Stimulated activated naive CD8-positive, alpha-beta T cell treated with anti-CD3 and anti-CD28 coated beads, Interleukin-15, amount 100 ng/mL, for 72 hours (primary cell): ENCODE measurements at regions not wholly inside any gene's neighbourhood (a gene's known extent, or its start where the extent isn't known, plus 50 kb on each side); places are given as distances from the start of the nearest gene placed in this dataset.
"Not testable (repeated sequence)": the region's sequence is repeated elsewhere in the genome, so short reads cannot be mapped to it uniquely, and the experiment has no call there.

ENCODE experiments used
- ATAC-seq: fragments of 150-1000 bp; cut with Tn5 transposase; 2 replicates; pipeline ENCODE4 v1.10.0; 2021; ENCODE audit warnings: mild to moderate bottlenecking, moderate library complexity
- DNase-seq, 2 donors: peaks; one replicate each; pipeline ENCODE4 v3.0.0; 2021 to 2022
- H3K27ac Mint-ChIP-seq, 2 donors: one replicate each; pipeline ENCODE4 v1.8.0; 2022; ENCODE audit warnings: mild to moderate bottlenecking in 2 of 2, mixed read lengths in 2 of 2, moderate library complexity in 2 of 2
- H3K27me3 Mint-ChIP-seq: one replicate; pipeline ENCODE4 v1.8.0; 2022; ENCODE audit warnings: mixed read lengths
- H3K4me1 Mint-ChIP-seq: one replicate; pipeline ENCODE4 v1.8.0; 2022; ENCODE audit warnings: mild to moderate bottlenecking, mixed read lengths
- H3K4me3 Mint-ChIP-seq, 2 donors: one replicate each; pipeline ENCODE4 v1.8.0; 2022; ENCODE audit warnings: mild to moderate bottlenecking in 2 of 2, mixed read lengths in 2 of 2, moderate library complexity in 1 of 2
- H3K9me3 Mint-ChIP-seq, 2 donors: one replicate each; pipeline ENCODE4 v1.8.0; 2022; ENCODE audit warnings: mixed read lengths in 2 of 2

GRCh38 chr1:192862271-192862670, 53.4 kb downstream of the RGS2 start:
- Mint-ChIP-seq H3K27ac (no peak overlapping the region), H3K9me3 (no peaks in the 10 kb centered on the region), H3K27me3 (no peaks in the 10 kb centered on the region), H3K4me1 (no peaks in the 10 kb centered on the region), H3K4me3 (no peak overlapping the region)
- no peak for DNase-seq
- no peak for ATAC-seq

- Mint-ChIP-seq H3K9me3 (no peaks in the 10 kb centered on the region), H3K27me3 (no peaks in the 10 kb centered on the region), H3K4me1 (no peaks in the 10 kb centered on the region), H3K4me3 (no peak overlapping the region), H3K27ac (peak overlapping the region in 1 of 2 donors; percentile 72)
- no peak for ATAC-seq
- no peak for DNase-seq
Observed at GRCh38 chr1:192866241-192866868, 57.5 kb downstream of the RGS2 start.

GRCh38 chr1:192867180-192867579, 58.3 kb downstream of the RGS2 start:
- Mint-ChIP-seq H3K27me3 (no peaks in the 10 kb centered on the region), H3K4me3 (no peak overlapping the region), H3K27ac (no peak overlapping the region), H3K4me1 (no peaks in the 10 kb centered on the region), H3K9me3 (no peaks in the 10 kb centered on the region)
- DNase-seq (no peak), ATAC-seq (no peak)

GRCh38 chr1:192869308-192869940, 60.6 kb downstream of the RGS2 start:
- Mint-ChIP-seq H3K4me3 (no peak overlapping the region), H3K27me3 (no peaks in the 10 kb centered on the region), H3K27ac (no peak overlapping the region), H3K4me1 (no peaks in the 10 kb centered on the region), H3K9me3 (no peaks in the 10 kb centered on the region)
- DNase-seq (no peak), ATAC-seq (no peak)

- ATAC-seq (no peak), DNase-seq (no peak)
- Mint-ChIP-seq H3K27me3 (peaks cover 9% of the 10 kb centered on the region), H3K4me1 (no peaks in the 10 kb centered on the region), H3K4me3 (no peak overlapping the region), H3K9me3 (no peaks in the 10 kb centered on the region), H3K27ac (no peak overlapping the region)
Observed at GRCh38 chr1:192872010-192872409, 63.2 kb downstream of the RGS2 start.

GRCh38 chr1:192873836-192874235, 65.0 kb downstream of the RGS2 start:
- Mint-ChIP-seq H3K27ac (no peak overlapping the region), H3K4me1 (no peaks in the 10 kb centered on the region), H3K27me3 (peaks cover 9% of the 10 kb centered on the region), H3K9me3 (no peaks in the 10 kb centered on the region), H3K4me3 (no peak overlapping the region)
- no peak for DNase-seq
- no peak for ATAC-seq

- no peak for ATAC-seq
- H3K27ac Mint-ChIP-seq: no peak overlapping the region
- peaks cover 9% of the 10 kb centered on the region for H3K27me3 Mint-ChIP-seq
- no peak overlapping the region for H3K4me3 Mint-ChIP-seq
- no peak for DNase-seq
- H3K4me1 Mint-ChIP-seq: no peaks in the 10 kb centered on the region
- H3K9me3 Mint-ChIP-seq: no peaks in the 10 kb centered on the region
Observed at GRCh38 chr1:192876633-192877032, 67.8 kb downstream of the RGS2 start.

- H3K9me3 Mint-ChIP-seq: no peaks in the 10 kb centered on the region
- ATAC-seq (no peak), DNase-seq (no peak)
- no peaks in the 10 kb centered on the region for H3K4me1 Mint-ChIP-seq
- H3K4me3 Mint-ChIP-seq: no peak overlapping the region
- no peak overlapping the region for H3K27ac Mint-ChIP-seq
- H3K27me3 Mint-ChIP-seq: peaks cover 9% of the 10 kb centered on the region
Observed at GRCh38 chr1:192877283-192877886, 68.5 kb downstream of the RGS2 start.

GRCh38 chr1:192878249-192878648, 69.4 kb downstream of the RGS2 start:
- peaks cover 9% of the 10 kb centered on the region for H3K27me3 Mint-ChIP-seq
- H3K9me3 Mint-ChIP-seq: no peaks in the 10 kb centered on the region
- DNase-seq (no peak), ATAC-seq (no peak)
- no peaks in the 10 kb centered on the region for H3K4me1 Mint-ChIP-seq
- no peak overlapping the region for H3K27ac Mint-ChIP-seq
- H3K4me3 Mint-ChIP-seq: no peak overlapping the region

GRCh38 chr1:192879406-192879805, 70.6 kb downstream of the RGS2 start:
- Mint-ChIP-seq H3K4me3 (no peak overlapping the region), H3K27ac (no peak overlapping the region), H3K9me3 (no peaks in the 10 kb centered on the region), H3K4me1 (no peaks in the 10 kb centered on the region), H3K27me3 (peaks cover 9% of the 10 kb centered on the region)
- no peak for DNase-seq
- ATAC-seq: no peak

- peaks cover 6% of the 10 kb centered on the region for H3K27me3 Mint-ChIP-seq
- H3K27ac Mint-ChIP-seq: no peak overlapping the region
- H3K9me3 Mint-ChIP-seq: no peaks in the 10 kb centered on the region
- ATAC-seq: no peak
- H3K4me1 Mint-ChIP-seq: no peaks in the 10 kb centered on the region
- no peak overlapping the region for H3K4me3 Mint-ChIP-seq
- DNase-seq: no peak
Observed at GRCh38 chr1:192880231-192880630, 71.4 kb downstream of the RGS2 start.

GRCh38 chr1:192884241-192884640, 75.4 kb downstream of the RGS2 start:
- no peak overlapping the region for H3K27ac Mint-ChIP-seq
- no peak for ATAC-seq
- no peak overlapping the region for H3K4me3 Mint-ChIP-seq
- H3K4me1 Mint-ChIP-seq: no peaks in the 10 kb centered on the region
- DNase-seq: no peak
- no peaks in the 10 kb centered on the region for H3K27me3 Mint-ChIP-seq
- no peaks in the 10 kb centered on the region for H3K9me3 Mint-ChIP-seq

GRCh38 chr1:192885387-192885786, 76.5 kb downstream of the RGS2 start:
- H3K4me1 Mint-ChIP-seq, H3K4me3 Mint-ChIP-seq, DNase-seq, ATAC-seq, H3K27ac Mint-ChIP-seq, H3K27me3 Mint-ChIP-seq, H3K9me3 Mint-ChIP-seq: not testable (repeated sequence)

GRCh38 chr1:192887426-192887825, 78.6 kb downstream of the RGS2 start:
- no peak for DNase-seq
- H3K4me3 Mint-ChIP-seq: no peak overlapping the region
- H3K4me1 Mint-ChIP-seq: no peaks in the 10 kb centered on the region
- H3K27me3 Mint-ChIP-seq: no peaks in the 10 kb centered on the region
- ATAC-seq: no peak
- no peak overlapping the region for H3K27ac Mint-ChIP-seq
- no peaks in the 10 kb centered on the region for H3K9me3 Mint-ChIP-seq

GRCh38 chr1:192888574-192888973, 79.7 kb downstream of the RGS2 start:
- H3K27ac Mint-ChIP-seq: no peak overlapping the region
- ATAC-seq (no peak), DNase-seq (no peak)
- H3K27me3 Mint-ChIP-seq: no peaks in the 10 kb centered on the region
- no peak overlapping the region for H3K4me3 Mint-ChIP-seq
- no peaks in the 10 kb centered on the region for H3K9me3 Mint-ChIP-seq
- H3K4me1 Mint-ChIP-seq: no peaks in the 10 kb centered on the region

GRCh38 chr1:192889082-192889481, 80.2 kb downstream of the RGS2 start:
- H3K27ac Mint-ChIP-seq: no peak overlapping the region
- H3K9me3 Mint-ChIP-seq: no peaks in the 10 kb centered on the region
- DNase-seq (no peak), ATAC-seq (no peak)
- H3K4me1 Mint-ChIP-seq: no peaks in the 10 kb centered on the region
- H3K4me3 Mint-ChIP-seq: no peak overlapping the region
- H3K27me3 Mint-ChIP-seq: no peaks in the 10 kb centered on the region

GRCh38 chr1:192890134-192890533, 81.3 kb downstream of the RGS2 start:
- ATAC-seq: no peak
- no peak overlapping the region for H3K4me3 Mint-ChIP-seq
- no peaks in the 10 kb centered on the region for H3K9me3 Mint-ChIP-seq
- H3K4me1 Mint-ChIP-seq: no peaks in the 10 kb centered on the region
- H3K27ac Mint-ChIP-seq: no peak overlapping the region
- H3K27me3 Mint-ChIP-seq: no peaks in the 10 kb centered on the region
- DNase-seq: no peak
